ENCODE measurements at regions not wholly inside any gene's neighbourhood (a gene's known extent, or its start where the extent isn't known, plus 50 kb on each side); places are given as distances from the start of the nearest gene placed in this dataset.

DNA sequence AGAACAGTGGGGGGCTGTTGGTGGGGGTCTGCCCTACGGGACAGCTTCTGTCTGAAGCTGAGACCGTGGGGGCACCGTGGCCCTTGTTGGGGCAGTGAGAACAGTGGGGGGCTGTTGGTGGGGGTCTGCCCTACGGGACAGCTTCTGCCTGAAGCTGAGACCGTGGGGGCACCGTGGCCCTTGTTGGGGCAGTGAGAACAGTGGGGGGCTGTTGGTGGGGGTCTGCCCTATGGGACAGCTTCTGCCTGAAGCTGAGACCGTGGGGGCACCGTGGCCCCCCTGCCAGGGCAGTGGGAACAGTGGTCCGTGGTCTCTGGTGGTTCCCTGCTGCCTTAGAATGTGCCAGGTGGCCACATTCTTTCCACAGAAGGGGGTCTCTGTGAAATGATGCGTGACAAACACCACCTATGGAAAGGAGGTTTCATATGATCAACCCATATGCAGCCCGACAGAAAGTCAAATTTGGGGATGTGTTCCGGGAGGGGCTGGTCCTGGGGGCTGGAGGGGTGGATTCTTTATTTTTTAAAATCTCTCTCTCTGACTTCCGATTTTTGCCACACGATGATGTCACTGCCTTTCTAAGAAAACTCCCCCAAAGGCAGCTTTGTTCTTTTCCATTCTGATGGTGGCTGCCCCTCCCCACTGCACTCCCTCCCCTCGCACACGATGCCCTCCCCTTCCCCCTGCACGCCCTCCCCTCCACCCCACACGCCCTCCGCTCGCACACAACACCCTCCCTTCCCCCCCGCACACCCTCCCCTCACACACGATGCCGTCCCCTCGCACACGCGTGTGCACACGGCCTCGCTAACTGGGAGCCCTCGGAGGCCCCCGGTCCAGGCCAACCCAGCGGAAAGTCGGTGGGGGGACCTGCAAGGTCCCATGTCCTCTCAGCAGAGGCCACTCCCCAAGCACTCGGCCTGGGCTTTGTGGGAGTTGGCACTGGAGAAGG lies 1186.5 kb downstream of the BRD1 start:
- TF ChIP-seq CTCF (IDR thresholded peaks at IDR 0.05; ENCODE audit: insufficient read depth, low read length): no peak
- TF ChIP-seq POLR2AphosphoS5 (IDR thresholded peaks at IDR 0.05; ENCODE audit: low read depth): no peak
- TF ChIP-seq, protein P1, sequence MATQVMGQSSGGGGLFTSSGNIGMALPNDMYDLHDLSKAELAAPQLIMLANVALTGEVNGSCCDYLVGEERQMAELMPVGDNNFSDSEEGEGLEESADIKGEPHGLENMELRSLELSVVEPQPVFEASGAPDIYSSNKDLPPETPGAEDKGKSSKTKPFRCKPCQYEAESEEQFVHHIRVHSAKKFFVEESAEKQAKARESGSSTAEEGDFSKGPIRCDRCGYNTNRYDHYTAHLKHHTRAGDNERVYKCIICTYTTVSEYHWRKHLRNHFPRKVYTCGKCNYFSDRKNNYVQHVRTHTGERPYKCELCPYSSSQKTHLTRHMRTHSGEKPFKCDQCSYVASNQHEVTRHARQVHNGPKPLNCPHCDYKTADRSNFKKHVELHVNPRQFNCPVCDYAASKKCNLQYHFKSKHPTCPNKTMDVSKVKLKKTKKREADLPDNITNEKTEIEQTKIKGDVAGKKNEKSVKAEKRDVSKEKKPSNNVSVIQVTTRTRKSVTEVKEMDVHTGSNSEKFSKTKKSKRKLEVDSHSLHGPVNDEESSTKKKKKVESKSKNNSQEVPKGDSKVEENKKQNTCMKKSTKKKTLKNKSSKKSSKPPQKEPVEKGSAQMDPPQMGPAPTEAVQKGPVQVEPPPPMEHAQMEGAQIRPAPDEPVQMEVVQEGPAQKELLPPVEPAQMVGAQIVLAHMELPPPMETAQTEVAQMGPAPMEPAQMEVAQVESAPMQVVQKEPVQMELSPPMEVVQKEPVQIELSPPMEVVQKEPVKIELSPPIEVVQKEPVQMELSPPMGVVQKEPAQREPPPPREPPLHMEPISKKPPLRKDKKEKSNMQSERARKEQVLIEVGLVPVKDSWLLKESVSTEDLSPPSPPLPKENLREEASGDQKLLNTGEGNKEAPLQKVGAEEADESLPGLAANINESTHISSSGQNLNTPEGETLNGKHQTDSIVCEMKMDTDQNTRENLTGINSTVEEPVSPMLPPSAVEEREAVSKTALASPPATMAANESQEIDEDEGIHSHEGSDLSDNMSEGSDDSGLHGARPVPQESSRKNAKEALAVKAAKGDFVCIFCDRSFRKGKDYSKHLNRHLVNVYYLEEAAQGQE (IDR thresholded peaks at IDR 0.05; ENCODE audit: insufficient replicate concordance, low read depth): no peak
- TF ChIP-seq GABPA (IDR thresholded peaks at IDR 0.05; ENCODE audit: low read depth): no peak

All from HL-60 (cell line).